Smooth muscle cell (in vitro differentiated cells): ENCODE measurements at regions not wholly inside any gene's neighbourhood (a gene's known extent, or its start where the extent isn't known, plus 50 kb on each side); places are given as distances from the start of the nearest gene placed in this dataset.

Experiments
- DNase-seq: peaks from one replicate; lab custom pipeline; 2025; ENCODE audit not compliant: unreplicated experiment; lab: John Stamatoyannopoulos, UW
- H2AFZ ChIP-seq: fragments of 200-600 bp; sonication (generic); 2 replicates; pipeline ENCODE4 v1.6.0; 2016; ENCODE audit warnings: antibody characterized with exemption, low read depth, mild to moderate bottlenecking
- H3F3A ChIP-seq: fragments of 200-600 bp; sonication (generic); 2 replicates; pipeline ENCODE4 v1.6.0; 2017; ENCODE audit warnings: antibody characterized with exemption, low read depth
- H3K27ac ChIP-seq: fragments of 200-600 bp; sonication (generic); 2 replicates; pipeline ENCODE4 v1.5.1; 2016; ENCODE audit warnings: low read depth, mild to moderate bottlenecking
- H3K27me3 ChIP-seq: fragments of 200-600 bp; sonication (generic); 2 replicates; pipeline ENCODE4 v1.6.1; 2016; ENCODE audit warnings: low read depth, mild to moderate bottlenecking
- H3K36me3 ChIP-seq: fragments of 200-600 bp; sonication (generic); 2 replicates; pipeline ENCODE4 v1.5.1; 2016; ENCODE audit warnings: low read depth
- H3K4me1 ChIP-seq: fragments of 200-600 bp; sonication (generic); 2 replicates; pipeline ENCODE4 v1.5.1; 2016; ENCODE audit warnings: low read depth
- H3K4me2 ChIP-seq: fragments of 200-600 bp; sonication (generic); 2 replicates; pipeline ENCODE4 v1.6.0; 2016; ENCODE audit warnings: mild to moderate bottlenecking
- H3K4me3 ChIP-seq: fragments of 200-600 bp; sonication (generic); 2 replicates; pipeline ENCODE4 v1.5.1; 2016; ENCODE audit warnings: mild to moderate bottlenecking
- H3K79me2 ChIP-seq: fragments of 200-600 bp; sonication (generic); 2 replicates; pipeline ENCODE4 v1.6.0; 2016; ENCODE audit warnings: low read depth, mild to moderate bottlenecking
- H3K9ac ChIP-seq: fragments of 200-600 bp; sonication (generic); 2 replicates; pipeline ENCODE4 v1.6.0; 2016; ENCODE audit warnings: low read depth
- H3K9me3 ChIP-seq: fragments of 200-600 bp; sonication (generic); replicated peaks from 2 replicates; pipeline ENCODE4 v1.5.1; 2016; ENCODE audit warnings: low read depth
- H4K20me1 ChIP-seq: fragments of 200-600 bp; sonication (generic); 2 replicates; pipeline ENCODE4 v1.6.0; 2016; ENCODE audit warnings: low read depth
- CTCF ChIP-seq: fragments of 200-600 bp; sonication (generic); IDR thresholded peaks from 2 replicates; pipeline ENCODE4 v1.5.1; 2017; ENCODE audit warnings: borderline replicate concordance, mild to moderate bottlenecking, antibody characterized with exemption; ENCODE audit not compliant: insufficient read depth, poor library complexity, severe bottlenecking
- WGBS: methylation state at CpG from one replicate; pipeline ENCODE4 v1.1.7; 2016; ENCODE audit warnings: low lambda C conversion rate; 5-methylcytosine and 5-hydroxymethylcytosine counted together

- Histone ChIP-seq H3K36me3 (no peaks in the 10 kb centered on the region), H3F3A (no peaks in the 10 kb centered on the region), H2AFZ (no peak overlapping the region), H3K9me3 (no peaks in the 10 kb centered on the region), H3K9ac (no peak overlapping the region), H3K27ac (no peak overlapping the region), H4K20me1 (no peaks in the 10 kb centered on the region), H3K4me1 (no peaks in the 10 kb centered on the region), H3K27me3 (no peaks in the 10 kb centered on the region), H3K4me2 (no peak overlapping the region), H3K4me3 (no peak overlapping the region), H3K79me2 (no peaks in the 10 kb centered on the region)
- 61% methylated on average over 3 of the region's 3 CpGs for WGBS
- no peak for DNase-seq
- no peak for TF ChIP-seq CTCF
Measured at GRCh38 chr11:110912437-110912836, 200.2 kb upstream of the ARHGAP20 start.

- Histone ChIP-seq H3F3A (no peaks in the 10 kb centered on the region), H3K4me1 (no peaks in the 10 kb centered on the region), H3K4me3 (no peak overlapping the region), H3K9ac (no peak overlapping the region), H3K79me2 (no peaks in the 10 kb centered on the region), H3K9me3 (no peaks in the 10 kb centered on the region), H3K27me3 (no peaks in the 10 kb centered on the region), H2AFZ (no peak overlapping the region), H4K20me1 (no peaks in the 10 kb centered on the region), H3K36me3 (no peaks in the 10 kb centered on the region), H3K4me2 (no peak overlapping the region), H3K27ac (no peak overlapping the region)
- WGBS, result 82% methylated on average over 2 of the region's 2 CpGs
- no peak for DNase-seq
- no peak for TF ChIP-seq CTCF
Measured at GRCh38 chr11:110910384-110910783, 198.1 kb upstream of the ARHGAP20 start.

GRCh38 chr11:110909336-110909735 is 197.1 kb upstream of the ARHGAP20 start:
- Histone ChIP-seq H3K27ac (peak overlapping the region; percentile 88), H3K9ac (peak overlapping the region; percentile 44), H3K4me1 (no peaks in the 10 kb centered on the region), H4K20me1 (no peaks in the 10 kb centered on the region), H3K36me3 (no peaks in the 10 kb centered on the region), H3K4me3 (no peak overlapping the region), H3F3A (no peaks in the 10 kb centered on the region), H3K9me3 (no peaks in the 10 kb centered on the region), H3K4me2 (peak overlapping the region; percentile 22), H3K27me3 (no peaks in the 10 kb centered on the region), H2AFZ (no peak overlapping the region), H3K79me2 (no peaks in the 10 kb centered on the region)
- 35% methylated on average over 8 of the region's 8 CpGs for WGBS
- no peak for DNase-seq
- TF ChIP-seq CTCF, result no peak

- Histone ChIP-seq H3K9me3 (no peaks in the 10 kb centered on the region), H3K36me3 (no peaks in the 10 kb centered on the region), H4K20me1 (no peaks in the 10 kb centered on the region), H3K27me3 (no peaks in the 10 kb centered on the region), H3K79me2 (no peaks in the 10 kb centered on the region), H3K9ac (peak overlapping the region; percentile 53), H3K4me3 (no peak overlapping the region), H3K27ac (peak overlapping the region; percentile 88), H2AFZ (no peak overlapping the region), H3K4me1 (no peaks in the 10 kb centered on the region), H3K4me2 (peak overlapping the region; percentile 22), H3F3A (no peaks in the 10 kb centered on the region)
- no peak for DNase-seq
- WGBS, result 66% methylated on average over 3 of the region's 3 CpGs
- TF ChIP-seq CTCF, result no peak
Measured at GRCh38 chr11:110908401-110909105, 196.3 kb upstream of the ARHGAP20 start.
